ENCODE measurements at regions not wholly inside any gene's neighbourhood (a gene's known extent, or its start where the extent isn't known, plus 50 kb on each side); places are given as distances from the start of the nearest gene placed in this dataset.

GRCh38 chr1:117681093-117681900, 75.4 kb downstream of the TENT5C start:
- Histone ChIP-seq H3K4ac (ENCODE audit: low read depth, low read length) (no peak overlapping the region), H2AK5ac (ENCODE audit: low read length) (no peak overlapping the region), H2BK5ac (ENCODE audit: low read depth, low read length, poor library complexity) (no peak overlapping the region), H3K9ac (ENCODE audit: low read length) (no peak overlapping the region), H3K79me2 (ENCODE audit: control insufficient read depth, insufficient read depth, low read length, poor library complexity) (no peaks in the 10 kb centered on the region), H3K4me2 (ENCODE audit: low read length) (no peak overlapping the region), H4K12ac (ENCODE audit: low read depth, low read length) (no peak overlapping the region), H4K91ac (ENCODE audit: low read depth, low read length) (no peak overlapping the region), H2BK12ac (ENCODE audit: low read length) (no peak overlapping the region), H3K18ac (ENCODE audit: low read length) (no peak overlapping the region), H3K27me3 (ENCODE audit: insufficient read depth, low read length) (no peaks in the 10 kb centered on the region), H3K4me1 (ENCODE audit: control insufficient read depth in 1 of 2, insufficient read depth in 2 of 2, low read length in 2 of 2) (peaks cover 0 to 8% of the 10 kb centered on the region in 2 experiments), H4K8ac (ENCODE audit: low read depth, low read length) (no peak overlapping the region), H3K79me1 (ENCODE audit: low read length) (no peaks in the 10 kb centered on the region), H3K4me3 (ENCODE audit: low read depth, low read length) (no peak overlapping the region), H3K14ac (ENCODE audit: low read length) (no peak overlapping the region), H2AFZ (ENCODE audit: insufficient read depth, low read length, poor library complexity) (no peak overlapping the region), H3K9me3 (ENCODE audit: insufficient read depth, low read depth, low read length) (no peaks in the 10 kb centered on the region), H3K23ac (ENCODE audit: low read length) (no peak overlapping the region), H2BK120ac (ENCODE audit: insufficient read depth, low read length, poor library complexity) (no peak overlapping the region), H3K36me3 (ENCODE audit: control insufficient read depth in 1 of 2, insufficient read depth in 2 of 2, low read length in 2 of 2) (no peaks in the 10 kb centered on the region), H3K27ac (ENCODE audit: low read depth, low read length) (no peak overlapping the region)
- no CpG with 5 or more reads among the region's 9 CpGs for WGBS (ENCODE audit: extremely low coverage, insufficient coverage, insufficient read length)
- DNase-seq = peak; percentile 91 to 93

- Histone ChIP-seq H3K18ac (ENCODE audit: low read length) (no peak overlapping the region), H3K36me3 (ENCODE audit: control insufficient read depth in 1 of 2, insufficient read depth in 2 of 2, low read length in 2 of 2) (no peaks in the 10 kb centered on the region), H3K9me3 (ENCODE audit: insufficient read depth, low read depth, low read length) (no peaks in the 10 kb centered on the region), H3K14ac (ENCODE audit: low read length) (no peak overlapping the region), H3K79me1 (ENCODE audit: low read length) (no peaks in the 10 kb centered on the region), H3K23ac (ENCODE audit: low read length) (no peak overlapping the region), H2BK12ac (ENCODE audit: low read length) (no peak overlapping the region), H3K79me2 (ENCODE audit: control insufficient read depth, insufficient read depth, low read length, poor library complexity) (no peaks in the 10 kb centered on the region), H4K8ac (ENCODE audit: low read depth, low read length) (no peak overlapping the region), H2AK5ac (ENCODE audit: low read length) (no peak overlapping the region), H4K91ac (ENCODE audit: low read depth, low read length) (no peak overlapping the region), H3K4me3 (ENCODE audit: low read depth, low read length) (no peak overlapping the region), H3K4me1 (ENCODE audit: control insufficient read depth in 1 of 2, insufficient read depth in 2 of 2, low read length in 2 of 2) (peaks cover 4 to 13% of the 10 kb centered on the region in 2 experiments), H2BK120ac (ENCODE audit: insufficient read depth, low read length, poor library complexity) (no peak overlapping the region), H4K12ac (ENCODE audit: low read depth, low read length) (no peak overlapping the region), H2BK5ac (ENCODE audit: low read depth, low read length, poor library complexity) (no peak overlapping the region), H2AFZ (ENCODE audit: insufficient read depth, low read length, poor library complexity) (no peak overlapping the region), H3K4ac (ENCODE audit: low read depth, low read length) (no peak overlapping the region), H3K27me3 (ENCODE audit: insufficient read depth, low read length) (no peaks in the 10 kb centered on the region), H3K4me2 (ENCODE audit: low read length) (no peak overlapping the region), H3K27ac (ENCODE audit: low read depth, low read length) (no peak overlapping the region), H3K9ac (ENCODE audit: low read length) (no peak overlapping the region)
- no CpG with 5 or more reads among the region's 3 CpGs for WGBS (ENCODE audit: extremely low coverage, insufficient coverage, insufficient read length)
- DNase-seq = no peak
Measured at GRCh38 chr1:117681901-117682250, 76.0 kb downstream of the TENT5C start.

- Histone ChIP-seq H3K14ac (ENCODE audit: low read length) (no peak overlapping the region), H2AFZ (ENCODE audit: insufficient read depth, low read length, poor library complexity) (no peak overlapping the region), H3K4me3 (ENCODE audit: low read depth, low read length) (no peak overlapping the region), H4K12ac (ENCODE audit: low read depth, low read length) (no peak overlapping the region), H2AK5ac (ENCODE audit: low read length) (no peak overlapping the region), H3K9ac (ENCODE audit: low read length) (no peak overlapping the region), H4K8ac (ENCODE audit: low read depth, low read length) (no peak overlapping the region), H3K79me1 (ENCODE audit: low read length) (no peaks in the 10 kb centered on the region), H2BK120ac (ENCODE audit: insufficient read depth, low read length, poor library complexity) (no peak overlapping the region), H3K36me3 (ENCODE audit: control insufficient read depth in 1 of 2, insufficient read depth in 2 of 2, low read length in 2 of 2) (no peaks in the 10 kb centered on the region), H3K4ac (ENCODE audit: low read depth, low read length) (no peak overlapping the region), H4K91ac (ENCODE audit: low read depth, low read length) (no peak overlapping the region), H3K23ac (ENCODE audit: low read length) (no peak overlapping the region), H3K4me2 (ENCODE audit: low read length) (no peak overlapping the region), H3K9me3 (ENCODE audit: insufficient read depth, low read depth, low read length) (no peaks in the 10 kb centered on the region), H3K27me3 (ENCODE audit: insufficient read depth, low read length) (no peaks in the 10 kb centered on the region), H3K27ac (ENCODE audit: low read depth, low read length) (no peak overlapping the region), H2BK5ac (ENCODE audit: low read depth, low read length, poor library complexity) (no peak overlapping the region), H2BK12ac (ENCODE audit: low read length) (no peak overlapping the region), H3K4me1 (ENCODE audit: control insufficient read depth in 1 of 2, insufficient read depth in 2 of 2, low read length in 2 of 2) (peaks cover 9 to 18% of the 10 kb centered on the region in 2 experiments), H3K79me2 (ENCODE audit: control insufficient read depth, insufficient read depth, low read length, poor library complexity) (no peaks in the 10 kb centered on the region), H3K18ac (ENCODE audit: low read length) (no peak overlapping the region)
- WGBS (ENCODE audit: extremely low coverage, insufficient coverage, insufficient read length) = no CpG with 5 or more reads among the region's 4 CpGs
- DNase-seq = no peak
Measured at GRCh38 chr1:117682372-117682771, 76.5 kb downstream of the TENT5C start.

- Histone ChIP-seq H3K4me3 (ENCODE audit: low read depth, low read length) (no peak overlapping the region), H3K9me3 (ENCODE audit: insufficient read depth, low read depth, low read length) (no peaks in the 10 kb centered on the region), H2BK5ac (ENCODE audit: low read depth, low read length, poor library complexity) (no peak overlapping the region), H3K79me2 (ENCODE audit: control insufficient read depth, insufficient read depth, low read length, poor library complexity) (no peaks in the 10 kb centered on the region), H3K27me3 (ENCODE audit: insufficient read depth, low read length) (no peaks in the 10 kb centered on the region), H3K4me1 (ENCODE audit: control insufficient read depth in 1 of 2, insufficient read depth in 2 of 2, low read length in 2 of 2) (peaks cover 10 to 14% of the 10 kb centered on the region in 2 experiments), H3K36me3 (ENCODE audit: control insufficient read depth in 1 of 2, insufficient read depth in 2 of 2, low read length in 2 of 2) (no peaks in the 10 kb centered on the region), H3K4ac (ENCODE audit: low read depth, low read length) (no peak overlapping the region), H3K27ac (ENCODE audit: low read depth, low read length) (no peak overlapping the region), H3K18ac (ENCODE audit: low read length) (no peak overlapping the region), H3K4me2 (ENCODE audit: low read length) (no peak overlapping the region), H3K9ac (ENCODE audit: low read length) (no peak overlapping the region), H2BK120ac (ENCODE audit: insufficient read depth, low read length, poor library complexity) (no peak overlapping the region), H4K8ac (ENCODE audit: low read depth, low read length) (no peak overlapping the region), H4K12ac (ENCODE audit: low read depth, low read length) (no peak overlapping the region), H3K79me1 (ENCODE audit: low read length) (no peaks in the 10 kb centered on the region), H4K91ac (ENCODE audit: low read depth, low read length) (no peak overlapping the region), H2BK12ac (ENCODE audit: low read length) (no peak overlapping the region), H2AK5ac (ENCODE audit: low read length) (no peak overlapping the region), H2AFZ (ENCODE audit: insufficient read depth, low read length, poor library complexity) (no peak overlapping the region), H3K23ac (ENCODE audit: low read length) (no peak overlapping the region), H3K14ac (ENCODE audit: low read length) (no peak overlapping the region)
- DNase-seq = no peak
- WGBS (ENCODE audit: extremely low coverage, insufficient coverage, insufficient read length) = no CpG with 5 or more reads among the region's 6 CpGs
Measured at GRCh38 chr1:117683571-117684285, 77.9 kb downstream of the TENT5C start.
